ENCODE measurements at regions not wholly inside any gene's neighbourhood (a gene's known extent, or its start where the extent isn't known, plus 50 kb on each side); places are given as distances from the start of the nearest gene placed in this dataset.

GRCh38 chr11:69928121-69928520 lies 108.9 kb upstream of the FGF3 start:
- whole genome bisulfite sequencing (ENCODE audit: low lambda C conversion rate, missing lambda C conversion rate), result 66% methylated on average over 9 of the region's 9 CpGs
- TF ChIP-seq CTCF (IDR thresholded peaks at IDR 0.05; ENCODE audit: poor library complexity) (no peak), EZH2phosphoT487 (IDR thresholded peaks at IDR 0.05; ENCODE audit: low read depth, severe bottlenecking, unreplicated experiment) (no peak), EZH2 (IDR thresholded peaks at IDR 0.05; ENCODE audit: borderline replicate concordance) (no peak)
- H3K9me2 ChIP-seq (replicated peaks; ENCODE audit: insufficient read depth), result no peaks in the 10 kb centered on the region
- no peaks in the 10 kb centered on the region for H4K20me1 ChIP-seq (ENCODE audit: insufficient read depth, poor library complexity, severe bottlenecking)
- DNase-seq (ENCODE audit: low spot score), result no peak
- no peaks in the 10 kb centered on the region for H3K27me3 ChIP-seq
- no peak overlapping the region for H2AFZ ChIP-seq
- H3K9me3 ChIP-seq (ENCODE audit: low read depth), result no peaks in the 10 kb centered on the region
- H3K27ac ChIP-seq, result no peak overlapping the region
- no peak overlapping the region for H3K4me3 ChIP-seq
- H3K4me2 ChIP-seq, result no peak overlapping the region
- H3K79me2 ChIP-seq, result no peaks in the 10 kb centered on the region
- peaks cover 12% of the 10 kb centered on the region for H3K4me1 ChIP-seq (ENCODE audit: insufficient read depth)
- H3K36me3 ChIP-seq (replicated peaks; ENCODE audit: insufficient read depth, low read depth), result no peaks in the 10 kb centered on the region

DNA sequence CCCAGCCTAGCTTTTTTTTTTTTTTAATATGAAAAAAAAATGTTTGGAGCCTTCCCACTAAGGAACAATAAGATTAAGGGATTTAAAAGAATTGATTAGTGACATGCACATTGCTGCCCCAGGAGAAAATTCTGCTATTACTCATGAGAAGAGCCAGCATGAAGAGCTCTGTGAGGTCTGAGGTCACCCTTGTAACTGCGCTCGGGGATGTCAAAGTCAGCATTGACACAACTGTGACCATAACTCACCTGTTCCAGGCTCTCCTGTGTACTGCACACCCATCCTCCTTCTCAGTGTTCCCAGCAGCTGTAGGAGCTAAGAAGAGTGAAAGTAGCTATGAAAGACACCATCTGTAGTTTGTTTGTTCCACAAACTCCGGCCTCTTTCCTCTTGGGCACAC lies 109.8 kb upstream of the FGF3 start:
- no peaks in the 10 kb centered on the region for H3K27me3 ChIP-seq
- no peak for TF ChIP-seq EZH2 (IDR thresholded peaks at IDR 0.05; ENCODE audit: borderline replicate concordance)
- no peak for TF ChIP-seq CTCF (IDR thresholded peaks at IDR 0.05; ENCODE audit: poor library complexity)
- TF ChIP-seq EZH2phosphoT487 (IDR thresholded peaks at IDR 0.05; ENCODE audit: low read depth, severe bottlenecking, unreplicated experiment), result no peak
- no peak overlapping the region for H3K4me3 ChIP-seq
- WGBS (ENCODE audit: low lambda C conversion rate, missing lambda C conversion rate), result 90% methylated on average over 3 of the region's 3 CpGs
- no peak overlapping the region for H3K4me2 ChIP-seq
- no peak for DNase-seq (ENCODE audit: low spot score)
- no peaks in the 10 kb centered on the region for H3K9me2 ChIP-seq (replicated peaks; ENCODE audit: insufficient read depth)
- no peaks in the 10 kb centered on the region for H4K20me1 ChIP-seq (ENCODE audit: insufficient read depth, poor library complexity, severe bottlenecking)
- H3K9me3 ChIP-seq (ENCODE audit: low read depth), result no peaks in the 10 kb centered on the region
- no peak overlapping the region for H3K27ac ChIP-seq
- H3K36me3 ChIP-seq (replicated peaks; ENCODE audit: insufficient read depth, low read depth), result no peaks in the 10 kb centered on the region
- H3K4me1 ChIP-seq (ENCODE audit: insufficient read depth), result peaks cover 12% of the 10 kb centered on the region
- H2AFZ ChIP-seq, result no peak overlapping the region
- H3K79me2 ChIP-seq, result no peaks in the 10 kb centered on the region

DNA sequence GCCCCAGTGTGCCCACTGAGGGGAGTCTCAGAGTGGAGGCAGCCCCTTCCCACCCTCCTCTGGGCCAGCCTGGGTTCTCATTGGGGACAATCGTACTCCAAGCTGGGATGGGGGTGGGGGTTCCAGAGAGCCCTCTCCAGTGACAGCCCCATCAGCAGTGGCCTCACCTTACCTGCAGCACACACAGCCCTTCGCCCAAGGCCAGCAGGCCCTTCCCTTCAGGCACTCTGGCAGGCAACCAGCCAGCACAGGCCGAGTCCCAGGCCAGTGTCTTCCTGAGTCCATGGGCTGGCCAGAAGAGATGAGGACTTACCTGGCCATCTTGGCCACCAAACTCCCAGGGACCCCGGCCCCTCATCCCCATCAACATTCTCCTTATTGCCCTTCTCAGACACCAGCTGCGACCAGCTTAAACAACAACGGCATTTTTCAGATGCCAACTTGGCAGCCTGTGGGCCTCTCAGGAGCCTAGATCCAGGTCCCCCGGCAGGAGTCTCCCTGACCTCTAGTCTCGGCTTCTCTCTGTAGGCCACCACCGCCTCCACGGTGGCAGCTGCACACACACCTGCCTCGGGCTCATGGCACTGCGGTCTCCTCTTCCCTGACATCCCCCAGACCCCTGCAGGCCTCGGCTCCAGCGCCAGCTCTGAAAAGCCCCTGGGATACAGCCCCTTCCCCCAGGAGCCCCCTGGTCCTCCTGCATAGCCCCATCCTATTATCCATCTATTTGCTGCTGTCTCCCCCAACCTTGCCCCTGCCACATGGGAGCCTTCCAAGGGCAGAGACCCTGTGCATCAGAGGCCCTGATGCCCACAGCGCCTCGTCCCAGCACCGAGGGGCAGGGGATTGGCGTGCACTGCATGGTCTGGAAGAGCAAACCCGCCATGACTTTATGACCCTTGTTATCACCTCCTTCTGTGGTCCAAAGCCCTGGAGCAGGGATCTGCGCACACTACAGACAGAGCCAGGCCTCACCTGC lies 111.2 kb upstream of the FGF3 start:
- H4K20me1 ChIP-seq (ENCODE audit: insufficient read depth, poor library complexity, severe bottlenecking), result no peaks in the 10 kb centered on the region
- H3K36me3 ChIP-seq (replicated peaks; ENCODE audit: insufficient read depth, low read depth), result no peaks in the 10 kb centered on the region
- H3K4me1 ChIP-seq (ENCODE audit: insufficient read depth), result peaks cover 9% of the 10 kb centered on the region
- 94% methylated on average over 20 of the region's 20 CpGs for WGBS (ENCODE audit: low lambda C conversion rate, missing lambda C conversion rate)
- H3K27ac ChIP-seq, result no peak overlapping the region
- TF ChIP-seq EZH2phosphoT487 (IDR thresholded peaks at IDR 0.05; ENCODE audit: low read depth, severe bottlenecking, unreplicated experiment), result no peak
- TF ChIP-seq CTCF (IDR thresholded peaks at IDR 0.05; ENCODE audit: poor library complexity), result no peak
- TF ChIP-seq EZH2 (IDR thresholded peaks at IDR 0.05; ENCODE audit: borderline replicate concordance), result no peak
- no peaks in the 10 kb centered on the region for H3K9me2 ChIP-seq (replicated peaks; ENCODE audit: insufficient read depth)
- no peaks in the 10 kb centered on the region for H3K27me3 ChIP-seq
- DNase-seq (ENCODE audit: low spot score), result no peak
- no peaks in the 10 kb centered on the region for H3K79me2 ChIP-seq
- H2AFZ ChIP-seq, result no peak overlapping the region
- H3K4me2 ChIP-seq, result no peak overlapping the region
- H3K4me3 ChIP-seq, result no peak overlapping the region
- H3K9me3 ChIP-seq (ENCODE audit: low read depth), result no peaks in the 10 kb centered on the region

All from hepatocyte (in vitro differentiated cells).